Amniotic epithelial cell (primary cell): ENCODE measurements at regions not wholly inside any gene's neighbourhood (a gene's known extent, or its start where the extent isn't known, plus 50 kb on each side); places are given as distances from the start of the nearest gene placed in this dataset.

Experiments used
- DNase-seq: peaks from one replicate; pipeline ENCODE4 v3.0.0-alpha.2; 2010; ENCODE audit warnings: low read depth

- no peak for DNase-seq
Observed at GRCh38 chr1:34270181-34270580, 93.5 kb downstream of the C1orf94 start.

GRCh38 chr1:34272152-34272551, 95.4 kb downstream of the C1orf94 start:
- DNase-seq, result no peak

DNA sequence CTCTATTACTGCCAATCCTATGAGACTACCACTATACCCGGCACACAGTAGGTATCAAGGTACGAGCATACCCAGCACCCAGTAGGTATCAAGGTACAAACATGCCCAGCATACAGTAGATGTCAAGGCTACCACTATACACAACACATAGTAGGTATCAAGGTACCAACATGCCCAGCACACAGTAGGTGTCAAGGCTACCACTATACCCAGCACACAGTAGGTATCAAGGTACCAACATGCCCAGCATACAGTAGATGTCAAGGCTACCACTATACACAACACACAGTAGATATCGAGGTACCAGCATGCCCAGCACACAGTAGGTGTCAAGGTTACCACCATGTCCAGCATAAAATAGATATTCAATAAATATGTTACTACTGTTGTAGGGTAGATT, 98.4 kb downstream of the C1orf94 start:
- no peak for DNase-seq

- no peak for DNase-seq
Observed at GRCh38 chr1:34276606-34277005, 99.9 kb downstream of the C1orf94 start.

DNA sequence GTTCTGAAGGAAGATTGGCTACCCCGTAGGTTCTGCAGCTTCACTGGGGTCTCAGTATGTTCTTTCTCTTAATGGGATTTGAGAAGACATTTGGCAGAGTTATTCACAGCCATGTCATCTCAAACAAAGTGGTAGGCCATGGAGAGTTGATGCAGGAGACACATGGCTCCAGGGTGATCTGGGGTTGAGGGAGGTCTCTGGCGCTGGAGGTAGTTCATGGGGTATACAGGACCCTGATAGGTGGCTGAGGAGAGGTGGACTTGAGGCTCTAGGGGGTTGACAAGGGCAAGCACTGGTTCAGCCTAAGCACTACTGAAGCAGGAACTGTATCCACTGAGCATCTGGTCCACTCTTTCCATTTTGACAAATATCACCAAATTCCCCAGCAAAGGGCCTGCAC, 100.4 kb downstream of the C1orf94 start:
- DNase-seq, result no peak

- no peak for DNase-seq
Observed at GRCh38 chr1:34278211-34278610, 101.5 kb downstream of the C1orf94 start.

DNA sequence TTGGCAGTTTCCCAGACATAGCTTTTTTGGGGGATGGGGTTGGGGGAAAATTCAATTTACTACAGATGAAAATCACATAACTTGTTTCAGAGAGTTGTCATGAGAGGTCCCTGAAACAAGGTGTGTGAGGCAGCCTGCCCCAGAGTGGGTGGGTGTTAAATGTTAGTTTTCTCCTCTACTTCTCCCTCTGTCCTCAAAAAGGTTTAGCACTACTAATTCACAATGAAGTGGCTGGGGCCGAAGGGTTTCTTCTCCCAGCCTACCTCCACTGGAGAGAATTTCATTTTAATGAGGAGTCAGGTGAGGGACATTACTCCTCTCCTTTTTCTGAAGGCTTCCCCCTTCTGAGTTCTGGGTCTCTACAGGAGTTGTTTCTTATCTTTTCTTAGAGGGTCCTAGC, 103.3 kb downstream of the C1orf94 start:
- no peak for DNase-seq

- DNase-seq, result no peak
Observed at GRCh38 chr1:34280509-34280908, 103.8 kb downstream of the C1orf94 start.

GRCh38 chr1:34283142-34283541, 106.4 kb downstream of the C1orf94 start:
- DNase-seq, result no peak

DNA sequence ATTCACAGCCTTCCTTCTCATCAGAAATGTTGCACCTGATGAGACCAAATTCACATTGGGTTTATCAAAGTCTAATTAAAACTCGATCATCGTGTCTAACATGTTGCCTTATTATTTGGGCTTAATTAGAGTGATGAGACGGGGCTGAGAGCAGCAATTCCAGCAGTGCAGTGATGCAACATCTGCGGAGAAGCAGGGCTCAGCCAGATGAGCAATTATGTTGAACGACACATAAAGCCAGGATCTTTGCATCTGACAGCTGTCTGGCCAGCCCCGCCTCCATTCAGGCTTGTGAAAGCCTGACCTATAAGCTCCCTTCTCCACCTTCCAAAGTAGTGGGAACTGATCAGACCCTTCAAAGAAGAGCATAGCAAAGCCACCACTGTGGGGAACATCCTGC, 109.8 kb downstream of the C1orf94 start:
- no peak for DNase-seq

GRCh38 chr1:34290831-34291230, 114.1 kb downstream of the C1orf94 start:
- DNase-seq, result no peak

DNA sequence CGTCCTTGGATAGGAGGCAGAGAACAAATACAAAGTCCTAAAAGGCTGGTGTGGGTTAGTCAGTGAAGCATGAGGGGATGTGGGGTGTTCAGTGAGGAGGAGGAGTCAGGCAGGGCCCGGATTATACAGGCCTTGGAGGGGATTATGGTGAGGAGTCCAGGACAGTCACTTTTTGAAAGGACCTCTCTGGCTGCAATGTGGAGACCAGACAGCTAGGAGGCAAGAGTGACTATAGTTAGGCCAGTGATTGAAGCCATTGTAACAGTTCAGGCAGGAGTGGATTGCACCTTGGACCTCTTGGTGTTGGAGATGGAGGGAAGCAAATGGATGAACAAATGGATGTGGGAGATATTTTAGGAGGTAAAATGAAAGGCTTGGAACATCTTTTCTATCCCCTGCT, 115.8 kb downstream of the C1orf94 start:
- no peak for DNase-seq

- DNase-seq, result no peak
Observed at GRCh38 chr1:34296059-34296458, 119.4 kb downstream of the C1orf94 start.

DNA sequence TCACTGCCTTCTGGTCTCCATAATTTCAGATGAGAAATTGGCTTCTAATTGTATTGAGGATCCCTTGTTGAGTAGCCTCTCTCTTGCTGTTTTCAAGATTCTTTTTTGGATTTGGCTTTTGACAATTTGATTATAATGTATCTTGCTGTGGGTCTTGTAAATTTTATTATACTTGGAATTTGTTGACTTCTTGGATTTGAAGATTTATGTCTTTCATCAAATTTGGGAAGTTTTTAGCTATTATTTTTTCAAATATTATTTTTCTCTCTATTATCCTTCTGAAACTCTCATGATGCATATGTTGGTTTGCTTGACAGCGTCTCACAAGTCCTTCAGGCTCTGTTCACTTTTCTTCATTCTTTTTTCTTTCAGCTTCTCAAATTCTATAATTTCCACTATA, 126.1 kb downstream of the C1orf94 start:
- DNase-seq, result no peak

- no peak for DNase-seq
Observed at GRCh38 chr1:34303218-34303617, 126.5 kb downstream of the C1orf94 start.

- no peak for DNase-seq
Observed at GRCh38 chr1:34306568-34306967, 129.9 kb downstream of the C1orf94 start.

GRCh38 chr1:34312359-34312758, 135.7 kb downstream of the C1orf94 start:
- DNase-seq, result no peak

DNA sequence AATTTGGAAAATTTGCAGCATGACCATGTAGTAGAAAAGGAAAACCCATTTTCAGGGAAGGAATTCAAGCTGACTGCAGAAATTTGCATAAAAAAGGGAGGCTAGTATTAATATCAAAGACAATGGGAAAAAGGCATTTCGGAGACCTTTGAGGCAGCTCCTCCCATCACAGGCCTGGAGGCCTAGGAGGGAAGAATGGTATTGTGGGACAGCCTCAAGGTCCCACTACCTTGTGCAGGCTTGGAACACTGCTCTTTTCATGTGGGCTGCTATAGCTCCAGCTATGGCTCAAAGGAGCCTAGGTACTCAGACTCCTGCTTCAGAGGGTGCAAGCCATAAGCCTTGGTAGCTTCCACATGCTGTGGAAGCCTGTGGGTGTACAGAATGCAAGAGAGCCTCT, 139.3 kb downstream of the C1orf94 start:
- no peak for DNase-seq

DNA sequence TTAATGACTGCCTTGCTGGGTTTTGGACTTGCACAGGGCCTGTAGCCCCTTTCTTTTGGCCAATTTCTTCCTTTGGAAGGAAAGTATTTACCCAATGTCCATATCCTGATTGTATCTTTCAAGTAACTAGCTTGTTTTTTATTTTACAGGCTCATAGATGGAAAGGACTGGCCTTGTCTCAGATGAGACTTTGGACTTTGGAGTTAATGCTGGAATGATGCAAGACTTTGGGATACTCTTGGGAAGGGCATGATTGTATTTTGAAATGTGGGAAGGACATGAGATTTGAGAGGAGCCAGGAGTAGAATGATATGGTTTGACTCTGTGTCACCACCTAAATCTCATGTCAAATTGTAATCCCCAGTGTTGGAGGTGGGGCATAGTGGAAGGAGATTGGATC, 140.1 kb downstream of the C1orf94 start:
- no peak for DNase-seq

DNA sequence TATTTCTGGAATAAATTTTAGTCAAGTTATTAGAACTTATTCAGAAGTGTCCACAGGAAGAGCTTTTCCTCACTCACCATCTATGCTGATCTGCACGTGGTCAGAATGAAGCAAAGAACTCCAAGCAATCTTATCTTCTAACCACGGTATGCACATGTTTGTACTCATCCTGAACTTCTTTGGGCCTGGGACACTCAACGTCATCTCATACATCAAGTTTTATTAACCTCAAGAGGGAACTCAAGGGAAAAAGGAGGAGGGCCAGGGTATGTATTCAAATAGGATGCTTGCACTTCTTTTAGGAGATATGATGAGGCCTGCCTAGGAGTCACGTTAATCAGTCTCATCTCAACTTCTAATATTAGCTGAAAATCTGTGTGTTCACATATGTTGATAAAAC, 142.5 kb downstream of the C1orf94 start:
- no peak for DNase-seq

DNA sequence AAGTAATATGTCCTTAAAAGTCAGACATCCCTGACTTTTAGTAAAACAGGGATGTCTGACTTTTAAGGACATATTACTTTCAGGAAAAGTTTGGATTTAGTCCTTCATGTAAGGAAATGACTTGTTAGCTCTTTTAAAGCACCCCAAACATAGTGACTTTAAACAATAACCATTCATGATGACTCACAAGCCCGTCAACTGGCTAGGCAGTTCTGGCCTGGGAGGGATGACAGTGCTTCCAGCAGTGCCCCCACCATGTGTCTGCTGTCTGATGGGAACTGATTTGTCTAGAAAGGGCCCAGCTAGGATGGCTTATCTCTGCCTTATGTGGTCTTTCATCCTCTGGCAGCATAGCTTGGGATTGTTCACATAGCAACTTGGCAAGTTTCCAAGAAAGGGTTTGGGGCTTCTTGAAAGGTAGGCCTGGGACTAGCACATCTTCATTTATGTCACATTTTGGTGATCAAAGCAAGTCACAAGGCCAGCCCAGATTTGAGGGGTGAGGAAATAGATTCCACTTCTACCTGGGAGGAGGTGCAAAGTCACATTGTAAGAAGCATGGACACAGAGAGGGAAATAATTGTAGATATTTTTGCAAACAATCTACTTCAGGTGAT, 143.5 kb downstream of the C1orf94 start:
- DNase-seq, result no peak

DNA sequence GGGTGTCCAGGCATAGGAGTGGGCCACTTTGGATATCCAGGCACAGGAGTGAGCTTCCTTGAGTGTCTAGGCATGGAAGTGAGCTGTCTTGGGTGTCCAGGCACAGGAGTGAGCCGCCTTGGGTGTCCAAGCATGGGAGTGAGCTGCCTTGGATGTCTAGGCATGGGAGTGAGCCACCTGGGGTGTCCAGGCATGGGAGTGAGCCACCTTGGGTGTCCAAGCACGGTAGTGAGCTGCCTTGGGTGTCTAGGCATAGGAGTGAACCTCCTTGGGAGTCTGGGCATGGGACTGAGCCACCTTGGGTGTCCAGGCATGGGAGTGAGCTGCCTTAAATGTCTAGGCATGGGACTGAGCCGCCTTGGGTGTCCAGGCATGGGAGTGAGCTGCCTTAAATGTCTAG, 146.3 kb downstream of the C1orf94 start:
- DNase-seq, result no peak

- DNase-seq, result no peak
Observed at GRCh38 chr1:34324879-34325440, 148.3 kb downstream of the C1orf94 start.

GRCh38 chr1:34328281-34328799, 151.6 kb downstream of the C1orf94 start:
- DNase-seq, result no peak
